Type B pancreatic cell (in vitro differentiated cells): ENCODE measurements at regions not wholly inside any gene's neighbourhood (a gene's known extent, or its start where the extent isn't known, plus 50 kb on each side); places are given as distances from the start of the nearest gene placed in this dataset.

ENCODE experiments used
- DNase-seq: peaks from one replicate; pipeline ENCODE4 v3.0.0; 2021; ENCODE audit warnings: mixed read lengths; ENCODE audit not compliant: unreplicated experiment; ENCODE audit errors: extremely low spot score
- H3K27ac Mint-ChIP-seq: 2 replicates; pipeline ENCODE4 v1.8.0; 2021; ENCODE audit warnings: mild to moderate bottlenecking, mixed read lengths
- H3K27me3 Mint-ChIP-seq: 2 replicates; pipeline ENCODE4 v1.8.0; 2021; ENCODE audit warnings: mixed read lengths
- H3K36me3 Mint-ChIP-seq: 2 replicates; pipeline ENCODE4 v1.8.0; 2021; ENCODE audit warnings: mixed read lengths
- H3K4me1 Mint-ChIP-seq: one replicate; pipeline ENCODE4 v1.8.0; 2021; ENCODE audit warnings: mixed read lengths; ENCODE audit not compliant: unreplicated experiment
- H3K4me3 Mint-ChIP-seq: 2 replicates; pipeline ENCODE4 v1.8.0; 2021; ENCODE audit warnings: mild to moderate bottlenecking, mixed read lengths
- H3K9me3 Mint-ChIP-seq: 2 replicates; pipeline ENCODE4 v1.8.0; 2021; ENCODE audit warnings: mixed read lengths
- TF ChIP-seq, protein P1 (sequence below): fragments of 200-600 bp; sonication (generic); conservative IDR thresholded peaks from 2 replicates; pipeline ENCODE4 v1.5.0; 2021; ENCODE audit warnings: antibody characterized with exemption, mild to moderate bottlenecking

DNA sequence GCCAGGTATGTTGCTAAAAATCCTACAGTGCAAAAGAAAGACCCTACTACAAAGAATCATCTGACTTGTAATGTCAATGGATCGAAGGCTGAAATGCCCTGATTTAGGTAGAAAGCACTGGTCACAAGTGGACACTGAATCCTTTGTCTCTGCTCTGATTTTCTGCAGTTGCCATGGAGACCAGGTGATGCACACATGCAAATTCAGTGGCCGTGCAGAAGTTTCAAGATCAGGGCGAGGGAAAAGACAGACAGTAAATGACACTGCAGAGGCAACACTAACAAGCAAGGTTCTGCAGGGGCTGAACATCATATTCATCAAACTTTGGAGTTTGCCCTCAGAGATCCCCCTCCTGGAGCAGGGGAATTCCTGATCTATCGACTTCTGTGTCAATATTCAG lies 370.3 kb upstream of the TMEM132C start:
- Mint-ChIP-seq H3K4me3 (no peak overlapping the region), H3K9me3 (no peaks in the 10 kb centered on the region)

DNA sequence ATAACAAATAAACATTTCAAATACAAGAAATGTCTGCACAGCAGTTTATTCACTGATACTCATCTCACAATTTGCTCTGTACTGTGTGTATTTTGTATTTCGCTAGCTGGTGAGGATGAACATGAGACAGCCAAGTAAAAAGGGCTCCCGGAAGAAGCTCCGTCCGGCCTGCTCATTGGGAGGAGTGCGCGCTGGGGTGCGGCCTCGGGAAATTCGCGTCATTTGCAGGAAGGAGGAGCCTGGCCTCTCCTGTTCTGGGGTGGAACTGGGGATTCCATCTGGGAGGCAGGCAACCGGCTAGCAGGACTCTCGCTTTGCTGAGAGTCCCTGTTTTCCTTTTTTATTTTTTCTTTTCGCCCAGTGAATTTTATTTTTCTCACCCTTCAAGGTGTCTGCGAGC lies 368.4 kb upstream of the TMEM132C start:
- H3K36me3 Mint-ChIP-seq, result no peaks in the 10 kb centered on the region
- H3K27me3 Mint-ChIP-seq, result no peaks in the 10 kb centered on the region

More for the DNA sequence above, 370.3 kb upstream of the TMEM132C start:
- no peaks in the 10 kb centered on the region for H3K36me3 Mint-ChIP-seq
- no peaks in the 10 kb centered on the region for H3K27me3 Mint-ChIP-seq
- no peak for DNase-seq
- TF ChIP-seq, protein P1, sequence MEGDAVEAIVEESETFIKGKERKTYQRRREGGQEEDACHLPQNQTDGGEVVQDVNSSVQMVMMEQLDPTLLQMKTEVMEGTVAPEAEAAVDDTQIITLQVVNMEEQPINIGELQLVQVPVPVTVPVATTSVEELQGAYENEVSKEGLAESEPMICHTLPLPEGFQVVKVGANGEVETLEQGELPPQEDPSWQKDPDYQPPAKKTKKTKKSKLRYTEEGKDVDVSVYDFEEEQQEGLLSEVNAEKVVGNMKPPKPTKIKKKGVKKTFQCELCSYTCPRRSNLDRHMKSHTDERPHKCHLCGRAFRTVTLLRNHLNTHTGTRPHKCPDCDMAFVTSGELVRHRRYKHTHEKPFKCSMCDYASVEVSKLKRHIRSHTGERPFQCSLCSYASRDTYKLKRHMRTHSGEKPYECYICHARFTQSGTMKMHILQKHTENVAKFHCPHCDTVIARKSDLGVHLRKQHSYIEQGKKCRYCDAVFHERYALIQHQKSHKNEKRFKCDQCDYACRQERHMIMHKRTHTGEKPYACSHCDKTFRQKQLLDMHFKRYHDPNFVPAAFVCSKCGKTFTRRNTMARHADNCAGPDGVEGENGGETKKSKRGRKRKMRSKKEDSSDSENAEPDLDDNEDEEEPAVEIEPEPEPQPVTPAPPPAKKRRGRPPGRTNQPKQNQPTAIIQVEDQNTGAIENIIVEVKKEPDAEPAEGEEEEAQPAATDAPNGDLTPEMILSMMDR, result no peak
- no peak overlapping the region for H3K27ac Mint-ChIP-seq
- H3K4me1 Mint-ChIP-seq, result no peaks in the 10 kb centered on the region

DNA sequence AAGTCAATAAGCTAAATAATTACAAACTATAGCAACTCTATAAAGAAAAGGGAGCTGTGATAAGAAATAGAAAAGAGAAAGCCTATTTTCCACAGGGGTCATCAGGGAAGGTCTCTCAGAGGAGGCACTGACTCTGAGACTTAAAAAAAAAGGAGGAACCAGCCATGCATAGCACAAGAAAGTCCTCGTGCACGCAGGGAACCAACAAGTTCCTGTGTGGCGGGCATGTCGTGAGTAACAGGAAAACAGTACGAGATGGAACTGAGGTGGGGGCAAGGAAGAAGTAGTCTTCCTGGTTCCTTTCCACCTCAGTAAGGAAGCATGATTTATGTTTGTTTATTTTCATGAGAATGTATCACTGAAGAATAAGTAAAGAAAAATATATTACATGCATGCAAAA lies 367.0 kb upstream of the TMEM132C start:
- Mint-ChIP-seq H3K4me1 (no peaks in the 10 kb centered on the region), H3K27ac (no peak overlapping the region), H3K36me3 (no peaks in the 10 kb centered on the region), H3K4me3 (no peak overlapping the region), H3K9me3 (no peaks in the 10 kb centered on the region), H3K27me3 (no peaks in the 10 kb centered on the region)
- TF ChIP-seq, protein P1, result no peak
- no peak for DNase-seq

More for the DNA sequence above, 368.4 kb upstream of the TMEM132C start:
- Mint-ChIP-seq H3K4me3 (no peak overlapping the region), H3K27ac (no peak overlapping the region), H3K9me3 (no peaks in the 10 kb centered on the region), H3K4me1 (no peaks in the 10 kb centered on the region)
- TF ChIP-seq, protein P1, result no peak
- DNase-seq, result no peak

DNA sequence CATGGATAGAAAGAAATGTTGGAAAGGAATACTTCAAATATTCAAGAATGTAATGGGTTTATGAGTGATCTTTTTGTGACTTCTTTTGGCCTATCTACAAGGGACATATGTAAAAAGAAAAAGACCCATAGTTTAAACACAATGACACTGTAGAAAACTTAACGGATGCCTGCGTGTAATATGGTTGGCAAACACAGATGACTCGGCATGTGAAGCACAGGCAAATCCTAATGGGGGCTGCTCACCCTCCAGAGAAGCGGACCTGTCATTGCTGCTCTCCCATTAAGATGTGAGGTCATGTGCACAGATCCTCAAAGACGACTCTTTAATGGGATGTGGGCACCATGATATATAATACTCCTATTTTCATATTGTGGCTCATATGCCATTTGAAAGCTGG lies 366.6 kb upstream of the TMEM132C start:
- Mint-ChIP-seq H3K27me3 (no peaks in the 10 kb centered on the region), H3K4me3 (no peak overlapping the region), H3K36me3 (no peaks in the 10 kb centered on the region), H3K27ac (no peak overlapping the region), H3K9me3 (peaks cover 3% of the 10 kb centered on the region), H3K4me1 (no peaks in the 10 kb centered on the region)
- no peak for DNase-seq
- TF ChIP-seq, protein P1, result no peak

DNA sequence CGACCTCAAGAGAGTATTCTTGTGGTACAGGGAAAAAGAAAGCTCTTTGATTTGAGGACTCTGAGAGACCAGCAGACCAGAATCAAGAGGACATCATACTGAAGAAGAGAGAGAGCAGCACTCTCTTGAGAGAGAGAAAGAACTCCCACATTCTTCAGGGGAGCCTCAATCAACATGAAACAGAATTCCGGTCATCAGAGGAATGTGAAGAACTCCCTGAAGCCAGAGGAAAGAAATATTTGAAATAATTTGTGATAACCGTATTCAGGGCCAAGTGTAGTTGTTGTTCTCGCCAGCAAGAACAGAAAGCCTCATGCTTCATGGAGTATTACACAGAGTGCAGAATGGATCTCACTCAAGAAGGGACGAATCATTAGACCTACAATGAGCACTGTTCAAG lies 363.8 kb upstream of the TMEM132C start:
- Mint-ChIP-seq H3K9me3 (peaks cover 6% of the 10 kb centered on the region), H3K27ac (no peak overlapping the region), H3K4me3 (no peak overlapping the region), H3K36me3 (no peaks in the 10 kb centered on the region), H3K4me1 (no peaks in the 10 kb centered on the region), H3K27me3 (no peaks in the 10 kb centered on the region)
- no peak for DNase-seq
- TF ChIP-seq, protein P1, result no peak

DNA sequence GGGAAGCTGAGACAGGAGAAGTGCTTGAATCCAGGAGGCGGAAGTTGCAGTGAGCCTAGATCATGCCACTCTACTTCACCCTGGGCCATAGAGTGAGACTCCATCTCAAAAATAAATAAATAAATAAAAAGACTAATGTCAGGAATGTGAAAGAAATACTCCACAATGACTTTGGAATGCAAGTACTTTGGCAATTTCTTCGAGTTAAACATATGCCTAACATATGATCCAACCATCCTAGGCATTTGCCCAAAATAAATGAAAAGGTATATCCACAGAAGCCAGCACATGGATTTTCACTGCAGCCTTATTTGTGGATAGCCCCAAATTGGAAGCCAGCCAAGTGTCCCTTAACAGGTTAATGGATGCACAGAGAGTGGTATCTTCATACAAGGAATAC lies 357.9 kb upstream of the TMEM132C start:
- DNase-seq, result no peak
- peaks cover 1% of the 10 kb centered on the region for H3K27me3 Mint-ChIP-seq
- H3K9me3 Mint-ChIP-seq, result peaks cover 6% of the 10 kb centered on the region
- no peak overlapping the region for H3K27ac Mint-ChIP-seq
- TF ChIP-seq, protein P1, result no peak
- H3K4me1 Mint-ChIP-seq, result no peaks in the 10 kb centered on the region
- H3K36me3 Mint-ChIP-seq, result no peaks in the 10 kb centered on the region
- no peak overlapping the region for H3K4me3 Mint-ChIP-seq
